Heart right ventricle (tissue), 16 donors: ENCODE measurements at regions not wholly inside any gene's neighbourhood (a gene's known extent, or its start where the extent isn't known, plus 50 kb on each side); places are given as distances from the start of the nearest gene placed in this dataset.

Experiments
- ATAC-seq, 8 donors: fragments of 200-7000 bp; cut with Tn5 transposase; one replicate each; pipeline ENCODE4 v1.9.1; 2020; ENCODE audit warnings: mild to moderate bottlenecking in 8 of 8, moderate library complexity in 8 of 8, moderate number of reproducible peaks in 1 of 8
- DNase-seq, 2 donors: peaks; one replicate each; pipeline ENCODE4 v3.0.0-alpha.2; 2020
- H3K27ac ChIP-seq, 10 donors: fragments of 200-600 bp; sonication (generic) in 2 of 10; one replicate each; pipeline versions ENCODE4 v1.5.0 to v1.8.0; 2020 to 2022; ENCODE audit warnings: mild to moderate bottlenecking in 3 of 10
- H3K27me3 ChIP-seq, 7 donors: fragments of 200-600 bp; one replicate each; pipeline ENCODE4 v1.8.0; 2021 to 2022; ENCODE audit warnings: mild to moderate bottlenecking in 2 of 7
- H3K36me3 ChIP-seq, 9 donors: fragments of 200-600 bp; sonication (generic) in 1 of 9; one replicate each; pipeline versions ENCODE4 v1.5.0 to v1.8.0; 2020 to 2022; ENCODE audit warnings: mild to moderate bottlenecking in 2 of 9
- H3K4me1 ChIP-seq, 9 donors: fragments of 200-600 bp; sonication (generic) in 1 of 9; one replicate each; pipeline versions ENCODE4 v1.5.0 to v1.8.0; 2020 to 2022; ENCODE audit warnings: mild to moderate bottlenecking in 4 of 9
- H3K4me3 ChIP-seq, 10 donors: fragments of 200-600 bp; sonication (generic) in 2 of 10; one replicate each; pipeline versions ENCODE4 v1.5.0 to v1.8.0; 2020 to 2022; ENCODE audit warnings: mild to moderate bottlenecking in 7 of 10, moderate library complexity in 2 of 10
- H3K9me3 ChIP-seq, 11 donors: fragments of 200-600 bp in 10 of 11; sonication (generic) in 2 of 11; one replicate each; pipeline versions ENCODE4 v1.5.0 to v1.8.0; 2013 to 2022; ENCODE audit warnings: mild to moderate bottlenecking in 2 of 11, control low read depth in 1 of 11, moderate library complexity in 1 of 11
- CTCF ChIP-seq, 9 donors: fragments of 200-600 bp; sonication (generic) in 2 of 9; IDR thresholded peaks; one replicate each; pipeline versions ENCODE4 v1.5.0 to v1.8.0; 2021 to 2022; ENCODE audit warnings: antibody characterized with exemption in 9 of 9, mild to moderate bottlenecking in 5 of 9, moderate library complexity in 1 of 9
- WGBS, 2 donors: extraction: QIAGEN DNeasy Blood & Tissue Kit; methylation state at CpG; one replicate each; pipeline ENCODE4 v1.1.7; 2013; ENCODE audit warnings: inconsistent platforms in 1 of 2; 5-methylcytosine and 5-hydroxymethylcytosine counted together
- intact Hi-C, 10 donors: fragments of 100-400 bp; cut with DNase I; formaldehyde crosslinking; loops; one replicate each; pipeline versions ENCODE4 v1.11.1 to v1.14.2; 2022
- donor health status: Arrhythmogenic right ventricular cardiomyopathy.
- donor health status: ischemic (EF 13 %, LVEDD 7.1; RV severe dilation, severe dysfunction).
- donor health status: healthy with polysubstance abuse.
- donor health status: DM: no; HTN: yes; CAD: no.
- donor health status: DM: no; HTN: no; CAD: no.
- donor health status: ischemic (EF 25% LVEDD 6.9; RV normal size, moderate dysfunction).
- donor health status: ischemic (EF 25% LVEDD 5.7; RV mildly dilated, moderate dysfunction).
- donor health status: healthy.
- donor health status: DM: yes; HTN: yes; CAD: no.
- donor health status: Ischemic cardiomyopathy.
- donor health status: ischemic (EF 35%, LVEDD 5.7; RV mildly dilated, moderate dysfunction).
- donor health status: nonischemic (EF 11% LVEDD 7.7; RV severe dilation, severe dysfunction).
- donor health status: DM: yes; HTN: yes; CAD: no.
- donor health status: PGD.
- donor health status: ischemic (EF 29% LVEDD 5.4; RV normal size, mild dysfunction).
- donor health status: nonischemic (EF 23%, LVEDD 6.1; RV moderate dilation, normal function).

DNA sequence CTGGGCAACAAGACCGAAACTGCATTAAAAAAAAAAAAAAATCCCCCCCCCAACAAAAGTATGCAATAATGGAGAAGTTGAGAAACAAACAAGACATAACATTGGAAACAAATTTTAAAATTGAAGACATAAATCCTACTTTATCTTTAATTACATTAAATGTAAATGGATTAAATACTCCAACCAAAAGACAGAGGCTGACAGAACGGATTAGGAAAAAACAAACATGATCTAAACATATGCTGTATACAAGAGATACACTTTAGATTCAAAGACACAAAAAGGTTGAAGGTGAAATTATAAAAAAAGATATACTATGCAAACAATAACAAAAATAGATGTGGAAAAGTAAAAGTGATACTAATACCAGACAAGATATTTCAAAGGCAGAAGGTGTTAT lies 350.8 kb upstream of the RGPD4 start:
- DNase-seq: no peak
- H3K27ac ChIP-seq: no peak overlapping the region
- 86 to 98% methylated on average over 2 of the region's 2 CpGs for WGBS, 2 donors
- ATAC-seq: no peak
- intact Hi-C loops: no loop called here
- H3K4me3 ChIP-seq: no peak overlapping the region
- no peaks in the 10 kb centered on the region for H3K27me3 ChIP-seq
- H3K9me3 ChIP-seq: peaks cover 0 to 42% (median 17%) of the 10 kb centered on the region in 11 donors
- no peak for TF ChIP-seq CTCF (IDR thresholded peaks at IDR 0.05)
- no peaks in the 10 kb centered on the region for H3K4me1 ChIP-seq
- H3K36me3 ChIP-seq: no peaks in the 10 kb centered on the region

GRCh38 chr2:107502539-107502938 lies 324.2 kb upstream of the RGPD4 start:
- Histone ChIP-seq H3K4me3 (no peak overlapping the region), H3K4me1 (no peaks in the 10 kb centered on the region), H3K27me3 (no peaks in the 10 kb centered on the region), H3K9me3 (peaks cover 0 to 6% (median 0%) of the 10 kb centered on the region in 11 donors), H3K36me3 (no peaks in the 10 kb centered on the region), H3K27ac (no peak overlapping the region)
- TF ChIP-seq CTCF (IDR thresholded peaks at IDR 0.05): no peak
- intact Hi-C loops: no loop called here
- no peak for DNase-seq
- no peak for ATAC-seq

GRCh38 chr2:107511970-107512789 lies 314.5 kb upstream of the RGPD4 start:
- TF ChIP-seq CTCF (IDR thresholded peaks at IDR 0.05): no peak
- intact Hi-C loops: no loop called here
- ATAC-seq (no peak), DNase-seq (no peak)
- 80 to 86% methylated on average over 6 of the region's 6 CpGs for WGBS, 2 donors
- Histone ChIP-seq H3K27ac (no peak overlapping the region), H3K9me3 (peaks cover 0 to 13% (median 0%) of the 10 kb centered on the region in 11 donors), H3K36me3 (no peaks in the 10 kb centered on the region), H3K27me3 (no peaks in the 10 kb centered on the region), H3K4me3 (no peak overlapping the region), H3K4me1 (no peaks in the 10 kb centered on the region)

DNA sequence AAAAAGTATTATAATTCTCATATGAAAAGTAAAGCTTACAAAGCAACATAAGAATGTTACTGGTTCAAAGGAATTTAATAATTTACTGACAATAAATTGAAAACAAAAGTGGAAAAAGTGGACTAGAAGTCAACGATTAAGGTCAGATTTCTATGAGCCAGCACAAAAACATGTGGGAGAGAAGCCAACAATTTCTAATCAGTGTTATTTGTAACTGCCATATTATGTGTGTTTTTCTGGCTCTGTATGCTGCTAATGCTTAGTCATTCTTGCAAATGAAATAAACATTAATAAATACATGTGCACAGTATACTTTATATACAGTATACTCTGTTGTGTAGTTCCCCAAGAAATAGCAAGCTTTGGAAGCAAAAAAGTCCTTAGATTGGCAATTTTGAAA lies 301.3 kb upstream of the RGPD4 start:
- Histone ChIP-seq H3K27me3 (no peaks in the 10 kb centered on the region), H3K36me3 (no peaks in the 10 kb centered on the region), H3K27ac (no peak overlapping the region), H3K4me1 (peaks cover 0 to 3% (median 0%) of the 10 kb centered on the region in 9 donors), H3K9me3 (peaks cover 0 to 26% (median 2%) of the 10 kb centered on the region in 11 donors), H3K4me3 (no peak overlapping the region)
- no peak for DNase-seq
- WGBS, 2 donors: 49 to 63% methylated on average over 1 of the region's 1 CpG
- ATAC-seq: no peak
- no peak for TF ChIP-seq CTCF (IDR thresholded peaks at IDR 0.05)
- intact Hi-C loops: loop anchor here in 2 of 10 donors (5.0 to 10.0 kb wide), 2 partner anchors 119 to 533 kb away; no protein-coding TSS in a partner anchor
